ENCODE measurements at regions not wholly inside any gene's neighbourhood (a gene's known extent, or its start where the extent isn't known, plus 50 kb on each side); places are given as distances from the start of the nearest gene placed in this dataset.

- DNase-seq (ENCODE audit: insufficient read length, low spot score) = no peak
- no peak for TF ChIP-seq CTCF (IDR thresholded peaks at IDR 0.05; ENCODE audit: insufficient read depth, missing control alignments)
- no peak for FAIRE-seq
These were observed 526.6 kb upstream of the SEL1L start for GRCh38 chr14:82060219-82060618.

DNA sequence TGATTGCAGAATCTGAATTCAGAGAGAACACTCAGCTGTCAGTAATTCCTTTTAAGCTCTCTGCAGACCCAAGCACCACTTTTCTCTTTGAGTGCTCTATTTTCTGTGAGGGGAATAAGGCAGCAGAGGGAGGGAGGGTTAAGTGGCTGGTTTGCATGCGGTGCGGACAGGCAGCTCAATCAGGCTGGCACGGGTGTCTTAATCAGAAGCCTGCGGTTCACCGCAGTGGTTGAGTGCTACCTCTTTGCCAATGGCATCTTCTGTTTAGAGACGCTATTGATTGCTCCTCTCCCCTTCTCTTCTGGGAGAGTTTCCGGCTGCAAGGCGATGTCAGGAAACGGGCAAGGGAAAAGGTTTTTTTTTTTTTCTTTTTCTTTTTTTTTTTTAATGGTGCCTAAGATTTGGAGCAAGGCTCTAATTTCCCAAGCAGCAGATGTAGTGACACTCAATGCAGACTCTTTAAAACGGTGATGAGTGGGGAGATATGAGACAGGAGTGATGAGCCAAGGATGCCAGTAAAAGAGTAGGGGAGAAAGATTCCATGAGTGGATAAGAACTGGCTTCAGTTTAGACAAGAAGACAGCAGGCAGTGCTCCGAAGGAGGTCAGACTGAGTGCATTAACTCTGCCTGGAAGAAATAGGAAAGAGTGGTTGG is 533.7 kb upstream of the SEL1L start:
- no peak for FAIRE-seq
- no peak for TF ChIP-seq CTCF (IDR thresholded peaks at IDR 0.05; ENCODE audit: insufficient read depth, missing control alignments)
- DNase-seq (ENCODE audit: insufficient read length, low spot score) = no peak

DNA sequence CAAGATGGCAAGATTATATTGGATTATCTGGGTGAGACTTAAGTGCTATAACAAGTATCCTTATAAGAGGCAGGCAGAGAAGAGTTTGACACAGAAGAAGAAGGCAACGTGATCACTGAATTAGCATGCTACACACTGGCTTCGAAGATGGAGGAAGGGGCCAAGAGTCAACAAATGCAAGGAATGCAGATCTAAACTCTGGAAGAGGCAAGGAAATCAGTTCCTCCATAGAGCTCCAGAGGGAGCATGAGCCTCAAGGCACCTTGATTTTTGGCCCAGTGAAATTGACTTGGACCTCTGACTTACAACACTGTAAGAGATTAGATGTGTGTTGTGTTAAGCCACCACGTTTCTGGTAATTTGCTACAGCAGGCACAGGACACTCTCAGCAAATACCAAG is 536.4 kb upstream of the SEL1L start:
- no peak for TF ChIP-seq CTCF (IDR thresholded peaks at IDR 0.05; ENCODE audit: insufficient read depth, missing control alignments)
- no peak for DNase-seq (ENCODE audit: insufficient read length, low spot score)

DNA sequence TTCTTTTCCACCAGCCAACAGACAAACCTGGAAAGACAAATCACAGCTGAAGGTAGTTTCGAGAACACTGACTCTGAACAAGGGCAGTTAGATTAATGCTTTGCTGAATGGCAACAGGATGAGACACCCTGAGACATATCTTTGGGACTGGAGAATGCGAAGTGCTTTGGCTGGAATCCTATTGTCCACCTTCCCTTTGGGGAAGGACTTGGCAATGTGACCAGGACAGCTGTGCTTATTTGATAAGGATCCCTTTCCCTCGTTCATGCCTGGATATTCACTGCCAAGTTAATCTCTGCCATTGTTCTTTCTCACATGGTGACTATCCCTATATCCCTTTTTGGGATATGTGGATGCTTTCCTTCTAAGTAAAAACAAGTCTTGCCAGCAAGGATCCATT is 537.1 kb upstream of the SEL1L start:
- FAIRE-seq (no peak), DNase-seq (ENCODE audit: insufficient read length, low spot score) (no peak)
- TF ChIP-seq CTCF (IDR thresholded peaks at IDR 0.05; ENCODE audit: insufficient read depth, missing control alignments) = no peak

More for the DNA sequence above, 536.4 kb upstream of the SEL1L start:
- FAIRE-seq = peak; percentile 6

DNA sequence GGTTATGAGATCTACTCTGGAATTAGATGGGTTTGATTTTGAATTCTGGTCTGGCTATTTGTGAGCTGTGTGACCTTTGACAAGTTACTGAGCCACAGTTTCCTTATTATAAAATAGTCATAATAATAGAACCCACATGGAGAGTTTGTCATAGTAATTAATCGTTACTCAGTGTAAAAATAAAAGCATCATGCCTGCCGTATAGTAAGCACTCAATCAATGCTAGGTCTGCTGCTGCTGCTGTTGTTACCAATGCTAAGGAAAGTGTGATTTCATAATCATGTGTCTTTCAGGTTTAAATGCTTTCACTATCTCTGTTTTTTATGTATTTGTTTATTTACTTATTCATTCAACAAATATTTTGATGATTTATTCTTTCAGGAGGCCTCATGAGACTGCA is 539.9 kb upstream of the SEL1L start:
- FAIRE-seq (no peak), DNase-seq (ENCODE audit: insufficient read length, low spot score) (no peak)
- TF ChIP-seq CTCF (IDR thresholded peaks at IDR 0.05; ENCODE audit: insufficient read depth, missing control alignments) = no peak

- no peak for FAIRE-seq
- TF ChIP-seq CTCF (IDR thresholded peaks at IDR 0.05; ENCODE audit: insufficient read depth, missing control alignments) = no peak
- no peak for DNase-seq (ENCODE audit: insufficient read length, low spot score)
These were observed 541.9 kb upstream of the SEL1L start for GRCh38 chr14:82075566-82075965.

GRCh38 chr14:82079553-82079952 is 545.9 kb upstream of the SEL1L start:
- no peak for FAIRE-seq
- TF ChIP-seq CTCF (IDR thresholded peaks at IDR 0.05; ENCODE audit: insufficient read depth, missing control alignments) = no peak
- DNase-seq (ENCODE audit: insufficient read length, low spot score) = no peak
